ENCODE measurements at regions not wholly inside any gene's neighbourhood (a gene's known extent, or its start where the extent isn't known, plus 50 kb on each side); places are given as distances from the start of the nearest gene placed in this dataset.

DNA sequence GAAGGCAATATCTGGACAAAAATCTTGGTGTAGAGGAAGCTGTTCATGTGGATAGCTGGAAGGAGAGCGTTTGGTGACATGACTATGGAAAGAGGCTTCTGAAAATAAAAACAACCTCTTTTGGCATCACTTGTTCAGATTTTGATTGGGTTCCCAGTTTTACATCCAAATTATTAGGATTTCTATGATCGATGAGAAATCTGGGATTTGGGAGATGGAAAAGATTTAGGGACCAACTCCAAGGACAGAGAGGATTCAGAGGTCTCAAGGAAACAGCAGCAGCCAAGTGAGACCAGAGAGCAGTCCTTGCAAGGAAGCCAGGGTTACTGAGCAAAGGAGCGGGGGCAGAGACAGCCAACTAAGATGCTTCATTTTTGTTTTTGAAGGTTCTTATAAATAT is 441.7 kb downstream of the TRIB2 start:
- no peak for TF ChIP-seq CTCF (IDR thresholded peaks at IDR 0.05)
- no peak for TF ChIP-seq POLR2AphosphoS5 (IDR thresholded peaks at IDR 0.05; ENCODE audit: low read depth, low read length)
- TF ChIP-seq, protein P1, sequence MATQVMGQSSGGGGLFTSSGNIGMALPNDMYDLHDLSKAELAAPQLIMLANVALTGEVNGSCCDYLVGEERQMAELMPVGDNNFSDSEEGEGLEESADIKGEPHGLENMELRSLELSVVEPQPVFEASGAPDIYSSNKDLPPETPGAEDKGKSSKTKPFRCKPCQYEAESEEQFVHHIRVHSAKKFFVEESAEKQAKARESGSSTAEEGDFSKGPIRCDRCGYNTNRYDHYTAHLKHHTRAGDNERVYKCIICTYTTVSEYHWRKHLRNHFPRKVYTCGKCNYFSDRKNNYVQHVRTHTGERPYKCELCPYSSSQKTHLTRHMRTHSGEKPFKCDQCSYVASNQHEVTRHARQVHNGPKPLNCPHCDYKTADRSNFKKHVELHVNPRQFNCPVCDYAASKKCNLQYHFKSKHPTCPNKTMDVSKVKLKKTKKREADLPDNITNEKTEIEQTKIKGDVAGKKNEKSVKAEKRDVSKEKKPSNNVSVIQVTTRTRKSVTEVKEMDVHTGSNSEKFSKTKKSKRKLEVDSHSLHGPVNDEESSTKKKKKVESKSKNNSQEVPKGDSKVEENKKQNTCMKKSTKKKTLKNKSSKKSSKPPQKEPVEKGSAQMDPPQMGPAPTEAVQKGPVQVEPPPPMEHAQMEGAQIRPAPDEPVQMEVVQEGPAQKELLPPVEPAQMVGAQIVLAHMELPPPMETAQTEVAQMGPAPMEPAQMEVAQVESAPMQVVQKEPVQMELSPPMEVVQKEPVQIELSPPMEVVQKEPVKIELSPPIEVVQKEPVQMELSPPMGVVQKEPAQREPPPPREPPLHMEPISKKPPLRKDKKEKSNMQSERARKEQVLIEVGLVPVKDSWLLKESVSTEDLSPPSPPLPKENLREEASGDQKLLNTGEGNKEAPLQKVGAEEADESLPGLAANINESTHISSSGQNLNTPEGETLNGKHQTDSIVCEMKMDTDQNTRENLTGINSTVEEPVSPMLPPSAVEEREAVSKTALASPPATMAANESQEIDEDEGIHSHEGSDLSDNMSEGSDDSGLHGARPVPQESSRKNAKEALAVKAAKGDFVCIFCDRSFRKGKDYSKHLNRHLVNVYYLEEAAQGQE (IDR thresholded peaks at IDR 0.05; ENCODE audit: insufficient read depth in 1 of 2, low read depth in 2 of 2, low read length in 1 of 2) = no peak

All from Panc1 (cell line).